KBM-7 (cell line): ENCODE measurements at regions not wholly inside any gene's neighbourhood (a gene's known extent, or its start where the extent isn't known, plus 50 kb on each side); places are given as distances from the start of the nearest gene placed in this dataset.
A peak's percentile ranks its signal among the peaks of the same experiment; 100 is the strongest.

Experiments used
- DNase-seq: peaks from one replicate; pipeline ENCODE4 v3.0.0-alpha.2; 2015
- in situ Hi-C: fragments of 300-500 bp; cut with MboI; formaldehyde crosslinking; loops from 2 replicates; pipeline ENCODE4 v1.14.3; 2020; ENCODE audit warnings: low sequenced_read_pairs, low pct_unique_long_range_greater_than_20kb, mixed read lengths

- no peak for DNase-seq
- in situ Hi-C loops, result no loop called here
These were observed 343.9 kb upstream of the AJAP1 start for GRCh38 chr1:4310396-4310923.

GRCh38 chr1:4312024-4312423 is 342.4 kb upstream of the AJAP1 start:
- in situ Hi-C loops, result no loop called here
- peak; percentile 3 for DNase-seq

- in situ Hi-C loops, result no loop called here
- DNase-seq, result peak; percentile 7
These were observed 339.2 kb upstream of the AJAP1 start for GRCh38 chr1:4315202-4315601.

- in situ Hi-C loops, result no loop called here
- no peak for DNase-seq
These were observed 337.2 kb upstream of the AJAP1 start for GRCh38 chr1:4317207-4317606.

- no peak for DNase-seq
- in situ Hi-C loops, result no loop called here
These were observed 335.7 kb upstream of the AJAP1 start for GRCh38 chr1:4318720-4319119.

- no peak for DNase-seq
- in situ Hi-C loops, result no loop called here
These were observed 334.9 kb upstream of the AJAP1 start for GRCh38 chr1:4319496-4319895.

GRCh38 chr1:4322881-4323280 is 331.5 kb upstream of the AJAP1 start:
- no peak for DNase-seq
- in situ Hi-C loops, result no loop called here

- DNase-seq, result no peak
- in situ Hi-C loops, result no loop called here
These were observed 331.1 kb upstream of the AJAP1 start for GRCh38 chr1:4323309-4323708.

- no peak for DNase-seq
- in situ Hi-C loops, result no loop called here
These were observed 329.9 kb upstream of the AJAP1 start for GRCh38 chr1:4324525-4324924.

GRCh38 chr1:4327142-4327541 is 327.3 kb upstream of the AJAP1 start:
- peak; percentile 8 for DNase-seq
- in situ Hi-C loops, result no loop called here

GRCh38 chr1:4328402-4329071 is 325.9 kb upstream of the AJAP1 start:
- in situ Hi-C loops, result no loop called here

GRCh38 chr1:4330805-4331766 is 323.3 kb upstream of the AJAP1 start:
- in situ Hi-C loops, result no loop called here

More at GRCh38 chr1:4328402-4329071, 325.9 kb upstream of the AJAP1 start:
- no peak for DNase-seq

GRCh38 chr1:4331767-4332163 is 322.6 kb upstream of the AJAP1 start:
- no peak for DNase-seq
- in situ Hi-C loops, result no loop called here

More at GRCh38 chr1:4330805-4331766, 323.3 kb upstream of the AJAP1 start:
- no peak for DNase-seq

GRCh38 chr1:4336507-4336906 is 317.9 kb upstream of the AJAP1 start:
- in situ Hi-C loops, result no loop called here
- no peak for DNase-seq

GRCh38 chr1:4341421-4341820 is 313.0 kb upstream of the AJAP1 start:
- in situ Hi-C loops, result no loop called here
- no peak for DNase-seq

GRCh38 chr1:4344065-4344732 is 310.2 kb upstream of the AJAP1 start:
- DNase-seq, result peak; percentile 1
- in situ Hi-C loops, result no loop called here

- DNase-seq, result no peak
- in situ Hi-C loops, result no loop called here
These were observed 309.3 kb upstream of the AJAP1 start for GRCh38 chr1:4345094-4345493.

- DNase-seq, result peak; percentile 1
- in situ Hi-C loops, result no loop called here
These were observed 308.3 kb upstream of the AJAP1 start for GRCh38 chr1:4346131-4346530.

- no peak for DNase-seq
- in situ Hi-C loops, result no loop called here
These were observed 303.0 kb upstream of the AJAP1 start for GRCh38 chr1:4351453-4351852.
